GM23248 (cell line): ENCODE measurements at regions not wholly inside any gene's neighbourhood (a gene's known extent, or its start where the extent isn't known, plus 50 kb on each side); places are given as distances from the start of the nearest gene placed in this dataset.

Experiments used
- DNase-seq: peaks from one replicate; pipeline ENCODE4 v3.0.0-alpha.2; 2015
- H2AFZ ChIP-seq: fragments of 200-600 bp; sonication (generic); 2 replicates; pipeline ENCODE4 v1.6.1; 2016; ENCODE audit warnings: antibody characterized with exemption
- H3F3A ChIP-seq: fragments of 200-600 bp; sonication (generic); 2 replicates; pipeline ENCODE4 v1.6.1; 2016; ENCODE audit warnings: mild to moderate bottlenecking, antibody characterized with exemption, mixed run types; ENCODE audit not compliant: insufficient read depth
- H3K27ac ChIP-seq: fragments of 200-600 bp; sonication (generic); 2 replicates; pipeline ENCODE4 v1.5.1; 2016; ENCODE audit warnings: mild to moderate bottlenecking
- H3K27me3 ChIP-seq: fragments of 200-600 bp; sonication (generic); replicated peaks from 2 replicates; pipeline ENCODE4 v1.6.1; 2016; ENCODE audit warnings: mild to moderate bottlenecking; ENCODE audit not compliant: insufficient read depth
- H3K36me3 ChIP-seq: fragments of 200-600 bp; sonication (generic); 2 replicates; pipeline ENCODE4 v1.6.1; 2016; ENCODE audit warnings: low read depth, mild to moderate bottlenecking
- H3K4me1 ChIP-seq: fragments of 200-600 bp; sonication (generic); 2 replicates; pipeline ENCODE4 v1.6.1; 2016; ENCODE audit warnings: mild to moderate bottlenecking; ENCODE audit not compliant: insufficient read depth
- H3K4me2 ChIP-seq: fragments of 200-600 bp; sonication (generic); one replicate; pipeline ENCODE4 v1.6.1; 2016; ENCODE audit warnings: mild to moderate bottlenecking; ENCODE audit not compliant: unreplicated experiment
- H3K4me3 ChIP-seq: fragments of 200-600 bp; sonication (generic); 2 replicates; pipeline ENCODE4 v1.5.1; 2016; ENCODE audit warnings: mild to moderate bottlenecking
- H3K79me2 ChIP-seq: fragments of 200-600 bp; sonication (generic); 2 replicates; pipeline ENCODE4 v1.6.1; 2016; ENCODE audit warnings: mild to moderate bottlenecking; ENCODE audit not compliant: insufficient read depth
- H3K9ac ChIP-seq: fragments of 200-600 bp; sonication (generic); 2 replicates; pipeline ENCODE4 v1.6.1; 2016; ENCODE audit warnings: mild to moderate bottlenecking
- H3K9me2 ChIP-seq: fragments of 200-600 bp; sonication (generic); 2 replicates; pipeline ENCODE4 v1.6.1; 2016; ENCODE audit warnings: mixed run types, mild to moderate bottlenecking, moderate library complexity; ENCODE audit not compliant: insufficient read depth
- H3K9me3 ChIP-seq: fragments of 200-600 bp; sonication (generic); one replicate; pipeline ENCODE4 v1.6.1; 2017; ENCODE audit warnings: low read depth
- H4K20me1 ChIP-seq: fragments of 200-600 bp; sonication (generic); 2 replicates; pipeline ENCODE4 v1.6.0; 2016; ENCODE audit not compliant: insufficient read depth
- EZH2 ChIP-seq: fragments of 200-600 bp; sonication (generic); IDR thresholded peaks from 2 replicates; pipeline ENCODE4 v1.6.1; 2018; ENCODE audit warnings: antibody characterized with exemption, mild to moderate bottlenecking; ENCODE audit not compliant: insufficient read depth, poor library complexity, severe bottlenecking
- EZH2phosphoT487 ChIP-seq: fragments of 200-600 bp; sonication (generic); IDR thresholded peaks from 2 replicates; pipeline ENCODE4 v1.6.1; 2018; ENCODE audit warnings: antibody characterized with exemption, moderate library complexity, mild to moderate bottlenecking, low read depth; ENCODE audit not compliant: insufficient read depth
- WGBS, 2 experiments: methylation state at CpG; one replicate each; pipeline ENCODE4 v1.1.6; 2015 to 2017; ENCODE audit warnings: low lambda C conversion rate in 2 of 2, low coverage in 1 of 2; ENCODE audit errors: missing lambda C conversion rate in 2 of 2; 5-methylcytosine and 5-hydroxymethylcytosine counted together
- in situ Hi-C: fragments of 300-500 bp; cut with MboI; formaldehyde crosslinking; loops from 2 replicates; pipeline ENCODE4 v1.15.0; 2020

DNA sequence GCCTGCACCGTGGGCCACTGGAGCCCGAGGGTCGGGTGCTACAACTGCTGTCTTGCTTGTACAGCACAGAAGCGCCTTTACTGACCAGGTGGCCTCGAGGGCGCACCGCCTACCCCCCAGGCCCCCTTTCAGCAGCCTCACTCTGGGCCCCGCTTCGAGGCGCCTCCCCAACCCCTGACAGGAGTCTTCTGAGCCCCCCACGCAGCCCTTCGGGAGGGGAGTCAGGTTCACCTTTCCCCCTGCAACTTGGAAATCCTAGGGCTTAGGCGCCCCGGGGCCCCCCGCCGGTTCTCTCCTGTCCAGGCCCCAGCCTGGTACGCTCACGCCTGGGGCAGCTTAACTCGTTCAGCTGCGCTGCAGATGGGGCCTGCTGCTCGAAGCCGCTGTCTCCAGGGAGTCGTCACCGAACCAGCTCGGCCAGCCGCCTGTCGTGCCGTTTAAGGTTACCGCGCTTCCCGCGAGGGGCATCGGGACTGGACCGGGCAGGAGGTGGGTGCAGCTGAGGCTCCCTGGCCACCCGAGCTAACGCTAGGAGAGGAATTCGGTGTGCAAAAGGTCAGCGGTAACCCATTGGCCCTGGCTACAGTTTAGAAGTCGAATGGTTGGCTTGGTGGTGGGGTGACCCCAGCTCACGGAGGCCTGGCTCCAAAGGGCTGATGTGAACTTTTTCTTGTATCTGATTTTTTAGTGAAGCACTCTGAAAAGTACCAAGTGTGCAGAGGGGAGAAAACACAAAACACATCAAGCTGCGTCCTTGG, 58.9 kb upstream of the BCOR start:
- no peaks in the 10 kb centered on the region for H3F3A ChIP-seq
- WGBS, 2 experiments, result 92 to 98% methylated on average over 4 to 26 of the region's 41 CpGs
- no peak overlapping the region for H3K4me3 ChIP-seq
- no peaks in the 10 kb centered on the region for H3K79me2 ChIP-seq
- no peaks in the 10 kb centered on the region for H3K9me3 ChIP-seq
- no peak overlapping the region for H3K4me2 ChIP-seq
- in situ Hi-C loops, result no loop called here
- no peaks in the 10 kb centered on the region for H3K36me3 ChIP-seq
- no peaks in the 10 kb centered on the region for H4K20me1 ChIP-seq
- no peaks in the 10 kb centered on the region for H3K27me3 ChIP-seq
- no peaks in the 10 kb centered on the region; the same call in 1 of the 2 replicates for H3K4me1 ChIP-seq
- H2AFZ ChIP-seq, result no peak overlapping the region
- H3K9ac ChIP-seq, result no peak overlapping the region
- no peaks in the 10 kb centered on the region for H3K9me2 ChIP-seq
- TF ChIP-seq EZH2phosphoT487 (no peak), EZH2 (no peak)
- no peak overlapping the region for H3K27ac ChIP-seq
- DNase-seq, result no peak

DNA sequence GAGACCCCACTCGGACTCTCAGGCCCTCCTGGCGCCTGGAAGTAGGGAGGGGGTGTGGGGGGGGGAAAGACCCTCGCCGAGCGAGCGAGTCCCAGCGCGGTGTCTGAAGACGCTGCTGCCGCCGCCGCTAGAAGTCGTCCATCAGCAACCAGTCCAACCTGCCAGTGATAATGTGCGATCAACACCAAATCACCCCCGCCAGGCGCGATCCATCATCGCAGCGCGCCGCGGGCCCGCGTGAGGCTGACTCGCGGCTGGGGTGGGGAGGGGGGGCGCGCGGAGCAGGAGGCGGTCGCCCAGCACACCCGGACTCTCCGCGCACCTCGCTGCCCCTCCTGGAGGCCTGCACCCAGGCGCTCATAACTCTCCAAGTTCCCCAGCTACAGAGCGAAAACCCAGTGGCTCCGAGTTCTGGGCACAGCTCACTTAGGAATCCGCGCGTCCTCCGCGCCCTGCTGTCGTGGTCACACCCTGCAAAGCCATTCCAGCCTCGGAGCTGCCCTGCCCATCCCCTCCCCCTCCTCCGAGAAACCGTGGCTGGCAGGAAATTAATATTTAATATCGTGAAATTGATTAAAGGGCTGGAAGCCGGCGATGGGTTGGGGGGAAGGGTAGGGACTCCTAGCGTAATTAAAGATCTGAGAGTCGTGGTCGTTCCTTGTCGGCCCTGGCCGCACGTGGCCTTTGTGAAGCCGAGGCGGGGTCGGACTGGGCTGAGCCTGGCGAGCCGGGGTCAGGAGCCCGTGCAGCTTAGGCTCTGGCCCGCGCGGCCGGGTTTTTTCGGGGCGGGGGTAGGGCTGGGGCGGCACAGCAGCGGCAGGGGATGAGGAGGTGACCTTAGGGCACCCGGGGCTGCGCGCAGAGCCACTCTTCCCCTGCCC, 58.1 kb upstream of the BCOR start:
- DNase-seq, result peak; percentile 35
- Histone ChIP-seq H3K27ac (no peak overlapping the region), H3K27me3 (no peaks in the 10 kb centered on the region), H3K4me1 (no peaks in the 10 kb centered on the region; the same call in 1 of the 2 replicates), H3K9me3 (no peaks in the 10 kb centered on the region), H3F3A (no peaks in the 10 kb centered on the region), H3K4me2 (peak overlapping the region; percentile 42), H3K9me2 (no peaks in the 10 kb centered on the region), H3K36me3 (no peaks in the 10 kb centered on the region), H4K20me1 (no peaks in the 10 kb centered on the region), H3K79me2 (no peaks in the 10 kb centered on the region), H2AFZ (0 out of 2 replicates have a peak overlapping the region, but pooled peaks have one; percentile 62), H3K4me3 (peak overlapping the region; percentile 62), H3K9ac (peak overlapping the region; percentile 40; the same call in 1 of the 2 replicates)
- 54 to 74% methylated on average over 12 to 34 of the region's 73 CpGs for WGBS, 2 experiments
- TF ChIP-seq EZH2, result no peak
- no peak for TF ChIP-seq EZH2phosphoT487
- in situ Hi-C loops, result no loop called here

DNA sequence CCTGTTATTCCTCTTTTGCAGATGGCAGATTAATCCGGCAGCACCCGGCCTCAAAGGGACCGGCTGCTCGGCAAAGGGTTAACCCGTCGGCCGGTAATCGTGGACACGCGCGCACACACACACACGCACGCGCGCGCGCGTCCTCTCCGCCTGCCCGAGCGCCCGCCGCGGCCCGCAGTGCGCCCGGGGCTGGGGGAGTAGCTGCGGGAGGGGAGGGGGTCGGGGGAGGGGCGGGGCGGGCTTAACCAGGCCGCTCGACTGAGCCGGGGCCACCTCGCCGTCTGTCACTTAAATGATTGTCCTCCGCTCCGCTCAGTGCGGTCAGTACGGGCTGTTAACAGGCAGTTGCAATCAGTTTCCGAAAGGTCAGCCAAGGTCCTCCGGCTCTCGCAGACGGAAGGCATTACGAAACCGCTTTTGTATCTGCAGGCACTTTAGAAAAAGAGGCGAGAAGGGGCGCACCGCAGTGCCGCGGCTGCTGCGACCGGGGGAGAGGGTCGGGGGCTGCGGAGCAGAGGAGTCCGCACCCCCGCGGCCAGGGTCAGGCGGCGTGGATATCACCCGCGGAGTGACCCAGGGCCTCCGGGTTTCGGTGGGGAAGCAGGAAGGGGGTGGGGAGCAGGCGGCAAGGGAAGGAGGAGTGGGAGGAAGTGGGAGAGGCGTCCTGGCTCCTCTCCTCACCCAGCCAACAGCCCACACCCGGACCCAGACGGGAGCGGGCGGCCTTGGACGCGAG, 57.3 kb upstream of the BCOR start:
- no peak overlapping the region for H3K27ac ChIP-seq
- no peaks in the 10 kb centered on the region for H3K9me3 ChIP-seq
- no peaks in the 10 kb centered on the region for H3K79me2 ChIP-seq
- peak overlapping the region; percentile 80 for H3K9ac ChIP-seq
- 1% methylated on average over 29 to 32 of the region's 72 CpGs for WGBS, 2 experiments
- peak overlapping the region; percentile 89 for H3K4me2 ChIP-seq
- peak overlapping the region; percentile 62; the same call in 1 of the 2 replicates for H2AFZ ChIP-seq
- no peaks in the 10 kb centered on the region for H3K9me2 ChIP-seq
- H3K4me1 ChIP-seq, result no peaks in the 10 kb centered on the region; the same call in 1 of the 2 replicates
- H3K36me3 ChIP-seq, result no peaks in the 10 kb centered on the region
- in situ Hi-C loops, result no loop called here
- DNase-seq, result peak; percentile 63
- no peaks in the 10 kb centered on the region for H3F3A ChIP-seq
- TF ChIP-seq EZH2 (no peak), EZH2phosphoT487 (no peak)
- H4K20me1 ChIP-seq, result no peaks in the 10 kb centered on the region
- H3K4me3 ChIP-seq, result peak overlapping the region; percentile 68
- no peaks in the 10 kb centered on the region for H3K27me3 ChIP-seq

DNA sequence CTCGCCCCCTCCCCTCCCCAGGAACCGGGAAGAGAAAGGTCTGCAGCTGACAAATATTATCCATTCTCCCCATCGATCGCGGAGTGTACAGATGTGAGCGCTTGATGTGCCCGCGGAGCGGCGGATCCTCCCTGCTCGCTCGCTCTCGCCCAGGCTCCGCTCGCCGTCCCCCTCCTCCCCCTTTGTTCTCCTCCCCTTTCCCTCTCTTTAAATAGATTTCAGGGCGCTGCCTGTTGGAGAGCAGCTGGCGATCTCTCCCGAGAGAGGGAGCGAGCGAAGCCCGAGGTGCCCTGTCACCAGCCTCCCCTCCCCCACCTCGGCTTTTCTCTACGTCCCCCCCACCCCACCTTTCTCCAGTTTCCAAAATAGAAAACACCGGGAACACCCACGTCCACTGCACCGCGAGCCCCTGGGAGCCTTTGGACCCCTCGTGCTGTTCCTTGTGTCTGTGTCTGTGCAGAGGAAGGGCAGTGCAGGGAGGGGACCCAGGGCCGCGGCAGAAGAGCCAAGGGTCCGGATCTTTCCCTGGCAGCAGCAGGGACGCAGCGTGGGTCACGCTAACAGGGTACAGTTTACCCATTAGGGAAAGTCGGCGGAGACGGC, 56.6 kb upstream of the BCOR start:
- Histone ChIP-seq H3K27me3 (no peaks in the 10 kb centered on the region), H3K27ac (no peak overlapping the region; the same call in 1 of the 2 replicates), H3K4me2 (peak overlapping the region; percentile 89), H3K4me1 (no peaks in the 10 kb centered on the region; the same call in 1 of the 2 replicates), H4K20me1 (no peaks in the 10 kb centered on the region), H3K4me3 (peak overlapping the region; percentile 68), H3K9me2 (no peaks in the 10 kb centered on the region), H3K79me2 (no peaks in the 10 kb centered on the region), H3K9me3 (no peaks in the 10 kb centered on the region), H3F3A (no peaks in the 10 kb centered on the region), H3K9ac (peak overlapping the region; percentile 80), H2AFZ (no peak overlapping the region), H3K36me3 (no peaks in the 10 kb centered on the region)
- TF ChIP-seq EZH2, result no peak
- WGBS, 2 experiments, result 0 to 1% methylated on average over 3 to 38 of the region's 38 CpGs
- peak; percentile 70 for DNase-seq
- in situ Hi-C loops, result no loop called here
